HCT116 (cell line): ENCODE measurements at regions not wholly inside any gene's neighbourhood (a gene's known extent, or its start where the extent isn't known, plus 50 kb on each side); places are given as distances from the start of the nearest gene placed in this dataset.

Source experiments
- CBX3 ChIP-seq: IDR thresholded peaks from 2 replicates; pipeline ENCODE4 v1.6.1; 2012; ENCODE audit warnings: low read depth
- EGR1 ChIP-seq: IDR thresholded peaks from 2 replicates; pipeline ENCODE4 v1.6.1; 2012; ENCODE audit warnings: low read depth
- ELF1 ChIP-seq: IDR thresholded peaks from 2 replicates; pipeline ENCODE4 v1.6.1; 2012; ENCODE audit warnings: low read depth, borderline replicate concordance
- EZH2 ChIP-seq: fragments of 200-600 bp; sonication (generic); IDR thresholded peaks from 2 replicates; pipeline ENCODE4 v1.6.1; 2017; ENCODE audit warnings: antibody characterized with exemption, mixed run types
- FOSL1 ChIP-seq: IDR thresholded peaks from 2 replicates; pipeline ENCODE4 v1.6.1; 2012; ENCODE audit warnings: low read depth
- POLR2A ChIP-seq: IDR thresholded peaks from 2 replicates; pipeline ENCODE4 v1.7.0; 2011; ENCODE audit warnings: borderline replicate concordance; ENCODE audit not compliant: insufficient read depth, insufficient read length; ENCODE audit errors: extremely low read depth
- POLR2AphosphoS5 ChIP-seq: IDR thresholded peaks from 2 replicates; pipeline ENCODE4 v1.6.1; 2011; ENCODE audit warnings: mild to moderate bottlenecking, low read depth, low read length, moderate library complexity
- SIN3A ChIP-seq: IDR thresholded peaks from 2 replicates; pipeline ENCODE4 v1.6.1; 2012; ENCODE audit warnings: low read depth
- SRF ChIP-seq: IDR thresholded peaks from 2 replicates; pipeline ENCODE4 v1.6.1; 2012; ENCODE audit warnings: low read depth
- YY1 ChIP-seq: IDR thresholded peaks from 2 replicates; pipeline ENCODE4 v1.6.1; 2011; ENCODE audit warnings: low read length, low read depth, moderate library complexity, mild to moderate bottlenecking; ENCODE audit not compliant: insufficient replicate concordance; ENCODE audit errors: extremely low read depth
- TF ChIP-seq, protein P1 (sequence below), 3 experiments: fragments of 200-600 bp in 1 of 3; sonication (generic) in 1 of 3; IDR thresholded peaks in 2 of 3; conservative IDR thresholded peaks in 1 of 3; 2 replicates each; pipeline ENCODE4 v1.5.1; 2012 to 2017; ENCODE audit warnings: low read depth in 2 of 3, low read length in 2 of 3, antibody characterized with exemption in 1 of 3, borderline replicate concordance in 1 of 3, control low read depth in 1 of 3, mild to moderate bottlenecking in 1 of 3, mixed read lengths in 1 of 3, mixed run types in 1 of 3, moderate library complexity in 1 of 3; ENCODE audit not compliant: insufficient read depth in 1 of 3
- TF ChIP-seq, protein P2 (sequence below): IDR thresholded peaks from 2 replicates; pipeline ENCODE4 v1.6.1; 2012
- TF ChIP-seq, protein P3 (sequence below): IDR thresholded peaks from 2 replicates; pipeline ENCODE4 v1.6.1; 2011; ENCODE audit warnings: mild to moderate bottlenecking, low read length, moderate library complexity; ENCODE audit not compliant: insufficient replicate concordance; ENCODE audit errors: extremely low read depth

DNA sequence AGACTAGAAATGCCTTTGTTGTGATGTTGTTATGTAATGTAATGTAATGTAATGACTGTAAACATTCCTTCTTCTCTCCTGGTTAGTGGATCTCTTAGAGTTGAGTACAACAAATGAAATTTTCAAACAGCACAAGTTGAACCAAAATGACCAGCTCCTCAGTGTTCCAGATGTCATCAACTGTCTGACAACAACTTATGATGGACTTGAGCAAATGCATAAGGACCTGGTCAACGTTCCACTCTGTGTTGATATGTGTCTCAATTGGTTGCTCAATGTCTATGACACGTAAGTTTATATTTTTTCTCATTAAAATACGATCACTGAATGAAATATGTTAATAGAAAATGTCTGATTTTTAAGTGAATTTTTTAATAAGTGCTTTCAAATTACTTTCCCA, 496.7 kb downstream of the UTRN start:
- TF ChIP-seq EZH2 (no peak), SRF (no peak), YY1 (no peak), SIN3A (no peak), POLR2AphosphoS5 (no peak), FOSL1 (no peak), CBX3 (no peak), POLR2A (no peak), EGR1 (no peak), ELF1 (no peak)
- TF ChIP-seq, protein P1, sequence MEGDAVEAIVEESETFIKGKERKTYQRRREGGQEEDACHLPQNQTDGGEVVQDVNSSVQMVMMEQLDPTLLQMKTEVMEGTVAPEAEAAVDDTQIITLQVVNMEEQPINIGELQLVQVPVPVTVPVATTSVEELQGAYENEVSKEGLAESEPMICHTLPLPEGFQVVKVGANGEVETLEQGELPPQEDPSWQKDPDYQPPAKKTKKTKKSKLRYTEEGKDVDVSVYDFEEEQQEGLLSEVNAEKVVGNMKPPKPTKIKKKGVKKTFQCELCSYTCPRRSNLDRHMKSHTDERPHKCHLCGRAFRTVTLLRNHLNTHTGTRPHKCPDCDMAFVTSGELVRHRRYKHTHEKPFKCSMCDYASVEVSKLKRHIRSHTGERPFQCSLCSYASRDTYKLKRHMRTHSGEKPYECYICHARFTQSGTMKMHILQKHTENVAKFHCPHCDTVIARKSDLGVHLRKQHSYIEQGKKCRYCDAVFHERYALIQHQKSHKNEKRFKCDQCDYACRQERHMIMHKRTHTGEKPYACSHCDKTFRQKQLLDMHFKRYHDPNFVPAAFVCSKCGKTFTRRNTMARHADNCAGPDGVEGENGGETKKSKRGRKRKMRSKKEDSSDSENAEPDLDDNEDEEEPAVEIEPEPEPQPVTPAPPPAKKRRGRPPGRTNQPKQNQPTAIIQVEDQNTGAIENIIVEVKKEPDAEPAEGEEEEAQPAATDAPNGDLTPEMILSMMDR (IDR thresholded peaks at IDR 0.05 in 2 of 3, conservative IDR thresholded peaks at IDR 0.05 in 1 of 3; ENCODE audit: borderline replicate concordance in 1 of 3, insufficient read depth in 1 of 3, low read depth in 2 of 3, low read length in 2 of 3) = no peak
- TF ChIP-seq, protein P2, sequence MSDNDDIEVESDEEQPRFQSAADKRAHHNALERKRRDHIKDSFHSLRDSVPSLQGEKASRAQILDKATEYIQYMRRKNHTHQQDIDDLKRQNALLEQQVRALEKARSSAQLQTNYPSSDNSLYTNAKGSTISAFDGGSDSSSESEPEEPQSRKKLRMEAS = no peak
- TF ChIP-seq, protein P3, sequence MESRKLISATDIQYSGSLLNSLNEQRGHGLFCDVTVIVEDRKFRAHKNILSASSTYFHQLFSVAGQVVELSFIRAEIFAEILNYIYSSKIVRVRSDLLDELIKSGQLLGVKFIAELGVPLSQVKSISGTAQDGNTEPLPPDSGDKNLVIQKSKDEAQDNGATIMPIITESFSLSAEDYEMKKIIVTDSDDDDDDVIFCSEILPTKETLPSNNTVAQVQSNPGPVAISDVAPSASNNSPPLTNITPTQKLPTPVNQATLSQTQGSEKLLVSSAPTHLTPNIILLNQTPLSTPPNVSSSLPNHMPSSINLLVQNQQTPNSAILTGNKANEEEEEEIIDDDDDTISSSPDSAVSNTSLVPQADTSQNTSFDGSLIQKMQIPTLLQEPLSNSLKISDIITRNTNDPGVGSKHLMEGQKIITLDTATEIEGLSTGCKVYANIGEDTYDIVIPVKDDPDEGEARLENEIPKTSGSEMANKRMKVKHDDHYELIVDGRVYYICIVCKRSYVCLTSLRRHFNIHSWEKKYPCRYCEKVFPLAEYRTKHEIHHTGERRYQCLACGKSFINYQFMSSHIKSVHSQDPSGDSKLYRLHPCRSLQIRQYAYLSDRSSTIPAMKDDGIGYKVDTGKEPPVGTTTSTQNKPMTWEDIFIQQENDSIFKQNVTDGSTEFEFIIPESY = no peak
